SK-N-MC (cell line): ENCODE measurements at regions not wholly inside any gene's neighbourhood (a gene's known extent, or its start where the extent isn't known, plus 50 kb on each side); places are given as distances from the start of the nearest gene placed in this dataset.
"Not testable (repeated sequence)": the region's sequence is repeated elsewhere in the genome, so short reads cannot be mapped to it uniquely, and the experiment has no call there.

Source experiments
- DNase-seq: peaks from one replicate; pipeline ENCODE4 v3.0.0-alpha.2; 2011; ENCODE audit warnings: low read depth, low spot score
- H3K27ac ChIP-seq: fragments of 200-600 bp; sonication (generic); 2 replicates; pipeline ENCODE4 v1.5.1; 2016; ENCODE audit warnings: mixed run types
- H3K36me3 ChIP-seq: fragments of 200-600 bp; sonication (generic); 2 replicates; pipeline ENCODE4 v1.6.1; 2017; ENCODE audit warnings: antibody characterized with exemption, low read length, mixed read lengths; ENCODE audit not compliant: insufficient read depth
- H3K4me3 ChIP-seq: fragments of 200-600 bp; sonication (generic); 2 replicates; pipeline ENCODE4 v1.5.1; 2016
- H3K9ac ChIP-seq: fragments of 200-600 bp; sonication (generic); 2 replicates; pipeline ENCODE4 v1.8.0; 2017; ENCODE audit warnings: mixed run types, mixed read lengths; ENCODE audit not compliant: insufficient read length
- H3K9me3 ChIP-seq: fragments of 200-600 bp; sonication (generic); 2 replicates; pipeline ENCODE4 v1.6.1; 2017; ENCODE audit warnings: low read depth, mild to moderate bottlenecking, antibody characterized with exemption, low read length, moderate library complexity, mixed read lengths
- EZH2 ChIP-seq: fragments of 200-600 bp; sonication (generic); IDR thresholded peaks from one replicate; pipeline ENCODE4 v1.6.1; 2017; ENCODE audit warnings: antibody characterized with exemption
- FOXP2 ChIP-seq: optimal IDR thresholded peaks from 2 replicates; pipeline ENCODE3; 2011; ENCODE audit warnings: mild to moderate bottlenecking, moderate library complexity; ENCODE audit not compliant: insufficient read depth; ENCODE audit errors: extremely low read length, control extremely low read depth
- POLR2AphosphoS5 ChIP-seq: IDR thresholded peaks from 2 replicates; pipeline ENCODE4 v1.6.1; 2012; ENCODE audit warnings: mild to moderate bottlenecking, low read depth, low read length, borderline replicate concordance

DNA sequence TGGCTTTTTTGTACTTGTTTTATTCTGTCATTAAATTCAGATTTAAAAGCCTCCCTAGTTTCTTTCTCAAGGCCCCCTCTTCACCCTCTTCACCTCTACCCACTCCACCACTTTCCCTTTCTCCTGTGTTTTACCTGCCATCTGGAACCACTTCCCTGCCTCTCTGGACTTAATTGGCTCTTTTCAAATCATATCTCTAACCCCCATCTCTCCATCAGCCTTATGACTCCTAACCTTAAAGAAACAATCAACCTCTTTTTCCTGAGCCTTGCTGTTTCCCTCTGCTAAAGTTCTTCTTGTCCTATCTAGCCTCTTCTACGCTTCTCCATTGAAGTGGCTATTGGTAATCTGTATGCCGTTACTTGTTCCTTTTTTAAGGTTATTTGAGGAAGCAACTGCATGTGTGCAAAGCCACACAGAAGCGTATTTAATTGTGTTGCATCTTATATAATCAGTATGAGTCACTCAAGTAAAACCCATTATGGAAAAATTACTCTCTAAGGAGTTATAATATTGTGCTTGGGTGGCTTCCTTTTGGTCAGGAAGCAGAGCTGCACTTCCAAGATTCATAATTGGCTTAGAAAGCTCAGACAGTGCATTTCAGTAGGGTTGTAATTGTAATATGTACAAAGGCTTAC is 653.6 kb upstream of the ITGA1 start:
- Histone ChIP-seq H3K9me3 (no peaks in the 10 kb centered on the region), H3K9ac (no peak overlapping the region), H3K4me3 (peak overlapping the region; percentile 41), H3K27ac (peak overlapping the region; percentile 69), H3K36me3 (no peaks in the 10 kb centered on the region)
- DNase-seq = peak; percentile 52
- TF ChIP-seq FOXP2 (no peak), EZH2 (no peak), POLR2AphosphoS5 (no peak)

- Histone ChIP-seq H3K9me3 (no peaks in the 10 kb centered on the region), H3K27ac (no peak overlapping the region), H3K9ac (no peak overlapping the region), H3K36me3 (no peaks in the 10 kb centered on the region), H3K4me3 (no peak overlapping the region)
- no peak for DNase-seq
- TF ChIP-seq POLR2AphosphoS5 = no peak
- no peak for TF ChIP-seq EZH2
- TF ChIP-seq FOXP2 = no peak
Measured at GRCh38 chr5:52139888-52140615, 647.7 kb upstream of the ITGA1 start.

DNA sequence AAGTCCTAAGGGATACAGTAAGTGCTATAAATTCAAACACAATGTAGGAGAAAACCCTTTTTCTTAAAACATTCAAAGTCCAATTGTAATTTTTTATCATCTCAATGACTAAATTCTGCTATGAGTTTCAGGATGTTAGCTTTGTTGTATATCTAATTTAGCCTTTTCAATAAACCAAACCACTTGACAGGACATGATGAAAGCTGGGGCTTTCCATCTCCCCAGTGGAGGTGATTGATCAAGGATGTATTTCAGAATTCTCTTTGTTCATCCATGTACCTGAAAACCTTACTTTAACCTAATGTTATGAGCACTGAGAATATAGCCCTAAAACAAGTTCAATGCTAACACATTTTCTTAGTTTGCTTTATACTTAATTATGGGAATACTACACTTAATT is 639.0 kb upstream of the ITGA1 start:
- no peak for DNase-seq
- no peaks in the 10 kb centered on the region for H3K36me3 ChIP-seq
- H3K9me3 ChIP-seq = no peaks in the 10 kb centered on the region
- no peak overlapping the region for H3K9ac ChIP-seq
- no peak overlapping the region for H3K4me3 ChIP-seq
- H3K27ac ChIP-seq = no peak overlapping the region
- no peak for TF ChIP-seq POLR2AphosphoS5
- no peak for TF ChIP-seq EZH2
- TF ChIP-seq FOXP2 = no peak

- no peaks in the 10 kb centered on the region for H3K36me3 ChIP-seq
- no peak for DNase-seq
Measured at GRCh38 chr5:52150501-52150900, 637.2 kb upstream of the ITGA1 start.

GRCh38 chr5:52156809-52157208 is 630.9 kb upstream of the ITGA1 start:
- not testable (repeated sequence) for H3K36me3 ChIP-seq, DNase-seq, H3K9ac ChIP-seq, H3K4me3 ChIP-seq, H3K27ac ChIP-seq, H3K9me3 ChIP-seq

More at GRCh38 chr5:52150501-52150900, 637.2 kb upstream of the ITGA1 start:
- H3K4me3 ChIP-seq = no peak overlapping the region
- H3K9me3 ChIP-seq = no peaks in the 10 kb centered on the region
- TF ChIP-seq POLR2AphosphoS5 (no peak), EZH2 (no peak), FOXP2 (no peak)
- no peak overlapping the region for H3K9ac ChIP-seq
- H3K27ac ChIP-seq = no peak overlapping the region

DNA sequence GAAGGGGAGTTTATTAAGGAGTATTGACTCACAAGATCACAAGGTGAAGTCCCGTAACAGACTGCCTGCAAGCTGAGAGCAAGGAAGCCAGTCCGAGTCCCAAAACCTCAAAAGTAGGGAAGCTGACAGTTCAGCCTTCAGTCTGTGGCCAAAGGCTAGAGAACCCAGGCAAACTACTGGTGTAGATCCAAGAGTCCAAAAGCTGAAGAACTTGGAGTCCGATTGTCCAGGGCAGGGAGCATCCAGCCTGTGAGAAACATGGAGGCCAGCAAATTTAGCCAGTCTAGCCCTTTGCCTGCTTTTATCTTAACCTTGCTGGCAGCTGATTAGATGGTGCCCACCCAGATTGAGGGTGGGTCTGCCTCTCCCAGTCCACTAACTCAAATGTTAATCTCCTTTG is 621.9 kb upstream of the ITGA1 start:
- not testable (repeated sequence) for H3K4me3 ChIP-seq, H3K9ac ChIP-seq, H3K27ac ChIP-seq, DNase-seq, H3K9me3 ChIP-seq, H3K36me3 ChIP-seq

GRCh38 chr5:52173133-52173532 is 614.6 kb upstream of the ITGA1 start:
- DNase-seq = no peak
- TF ChIP-seq EZH2 (no peak), FOXP2 (no peak), POLR2AphosphoS5 (no peak)
- Histone ChIP-seq H3K9me3 (no peaks in the 10 kb centered on the region), H3K4me3 (no peak overlapping the region), H3K36me3 (no peaks in the 10 kb centered on the region), H3K27ac (no peak overlapping the region), H3K9ac (no peak overlapping the region)

- no peaks in the 10 kb centered on the region for H3K9me3 ChIP-seq
- no peak overlapping the region for H3K4me3 ChIP-seq
- TF ChIP-seq EZH2 (no peak), POLR2AphosphoS5 (no peak), FOXP2 (no peak)
- H3K9ac ChIP-seq = no peak overlapping the region
- H3K27ac ChIP-seq = no peak overlapping the region
- no peaks in the 10 kb centered on the region for H3K36me3 ChIP-seq
- DNase-seq = no peak
Measured at GRCh38 chr5:52177193-52177592, 610.5 kb upstream of the ITGA1 start.

- Histone ChIP-seq H3K4me3 (no peak overlapping the region), H3K9me3 (no peaks in the 10 kb centered on the region), H3K27ac (no peak overlapping the region), H3K36me3 (no peaks in the 10 kb centered on the region), H3K9ac (no peak overlapping the region)
- DNase-seq = no peak
- no peak for TF ChIP-seq POLR2AphosphoS5
- no peak for TF ChIP-seq EZH2
- no peak for TF ChIP-seq FOXP2
Measured at GRCh38 chr5:52181403-52181802, 606.3 kb upstream of the ITGA1 start.
